OCI-M2 (cell line): ENCODE measurements at regions not wholly inside any gene's neighbourhood (a gene's known extent, or its start where the extent isn't known, plus 50 kb on each side); places are given as distances from the start of the nearest gene placed in this dataset.
"Not testable (repeated sequence)": the region's sequence is repeated elsewhere in the genome, so short reads cannot be mapped to it uniquely, and the experiment has no call there.

Experiments
- DNase-seq: peaks from one replicate; lab custom pipeline; 2025; ENCODE audit not compliant: unreplicated experiment; lab: John Stamatoyannopoulos, UW

DNA sequence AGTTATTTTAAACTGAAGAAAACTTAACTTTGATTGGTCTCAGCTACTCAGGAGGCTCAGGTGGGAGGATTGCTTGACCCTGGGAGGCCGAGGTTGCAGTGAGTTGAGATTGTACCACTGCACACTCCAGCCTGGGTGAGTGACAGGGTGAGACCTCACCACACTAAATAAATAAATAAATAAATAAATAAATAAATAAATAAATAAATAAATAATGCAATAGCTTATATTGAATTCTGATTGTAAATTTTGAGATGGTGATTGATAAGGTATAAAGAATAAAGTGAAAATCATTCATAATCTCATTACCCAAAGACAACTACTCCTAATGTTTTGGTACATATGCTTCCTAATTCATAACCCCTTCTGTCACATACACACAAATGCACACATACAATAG lies 58.1 kb downstream of the TUBA3C start:
- DNase-seq: no peak

DNA sequence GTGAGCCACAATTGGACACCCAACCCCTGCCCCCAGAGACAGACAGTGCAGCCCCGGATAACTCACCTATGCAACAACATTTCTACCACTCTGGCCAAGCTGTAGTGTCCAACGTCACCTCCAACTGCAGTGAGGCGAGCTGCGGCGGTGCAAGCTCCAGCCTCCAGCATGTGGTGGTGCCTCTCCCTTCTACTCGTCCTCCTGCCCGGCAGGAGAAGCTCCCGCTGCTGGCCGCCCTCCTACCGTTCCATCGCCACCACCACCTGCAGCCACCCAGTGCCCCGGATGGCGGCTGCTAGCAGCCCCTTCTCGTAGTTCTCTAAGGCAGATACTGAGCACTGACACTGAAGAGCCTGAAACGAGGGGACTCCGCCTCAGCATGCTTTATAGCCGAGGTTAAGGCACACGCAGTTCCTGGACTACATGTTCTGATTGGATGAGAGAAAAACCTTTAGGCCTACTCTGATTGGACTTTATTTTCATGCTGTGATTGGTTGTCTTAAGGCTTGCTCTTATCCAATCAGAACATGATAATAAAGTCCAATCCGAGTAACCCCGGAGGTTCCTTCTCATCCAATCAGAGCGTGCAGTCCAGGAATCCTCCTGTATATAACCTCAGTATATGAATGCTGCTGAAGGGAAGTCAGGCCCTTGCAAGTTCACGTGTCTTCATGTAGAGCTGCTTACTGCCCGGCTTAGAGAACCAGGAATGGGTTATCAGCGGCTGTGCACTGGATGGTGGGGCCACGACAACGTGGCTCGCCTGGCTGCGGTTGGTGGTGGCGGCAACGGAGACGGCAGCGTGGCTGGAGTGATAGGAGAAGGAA lies 63.5 kb downstream of the TUBA3C start:
- DNase-seq: no peak

DNA sequence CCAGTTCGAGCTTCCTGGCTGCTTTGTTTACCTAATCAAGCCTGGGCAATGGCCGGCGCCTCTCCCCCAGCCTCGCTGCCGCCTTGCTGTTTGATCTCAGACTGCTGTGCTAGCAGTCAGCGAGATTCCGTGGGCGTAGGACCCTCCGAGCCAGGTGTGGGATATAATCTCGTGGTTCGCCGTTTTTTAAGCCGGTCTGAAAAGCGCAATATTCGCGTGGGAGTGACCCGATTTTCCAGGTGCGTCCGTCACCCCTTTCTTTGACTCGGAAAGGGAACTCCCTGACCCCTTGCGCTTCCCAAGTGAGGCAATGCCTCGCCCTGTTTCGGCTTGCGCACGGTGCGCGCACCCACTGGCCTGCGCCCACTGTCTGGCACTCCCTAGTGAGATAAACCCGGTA lies 72.4 kb downstream of the TUBA3C start:
- not testable (repeated sequence) for DNase-seq

DNA sequence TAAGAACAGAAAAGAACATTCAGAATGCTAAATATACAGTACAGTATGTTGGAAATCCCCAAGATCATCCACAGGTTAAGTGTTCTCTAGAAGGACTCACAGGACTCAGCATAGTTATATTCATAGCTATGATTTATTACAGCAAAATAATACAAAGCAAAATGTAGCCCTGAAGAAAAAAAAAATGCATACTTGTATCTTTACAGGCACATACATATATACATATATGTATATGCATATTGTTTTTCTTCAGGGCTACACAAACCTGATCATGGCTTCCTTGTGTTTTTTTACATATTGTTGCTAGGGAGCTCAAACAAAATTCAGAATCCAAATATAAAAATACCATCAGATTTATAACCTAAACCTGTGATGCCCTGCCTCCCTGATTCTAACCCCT lies 78.5 kb downstream of the TUBA3C start:
- DNase-seq: no peak

DNA sequence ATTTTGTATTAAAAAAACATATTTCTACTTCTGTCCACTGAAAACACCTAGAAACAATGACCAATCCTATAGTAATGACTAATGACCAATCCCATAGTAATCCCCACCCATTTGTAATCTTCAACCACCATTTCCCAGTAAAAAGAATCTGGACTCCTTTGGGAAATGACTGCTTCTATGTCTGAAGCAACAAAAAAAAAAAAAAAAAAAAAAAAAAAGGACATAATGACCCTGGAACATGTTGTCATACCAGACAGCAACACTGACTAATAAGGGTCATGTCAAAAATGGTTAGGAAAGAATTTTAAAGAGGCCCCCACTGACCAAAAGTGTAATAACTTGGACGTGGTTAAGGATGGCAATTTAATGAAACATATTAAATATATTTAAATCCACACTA lies 88.3 kb downstream of the TUBA3C start:
- no peak for DNase-seq

DNA sequence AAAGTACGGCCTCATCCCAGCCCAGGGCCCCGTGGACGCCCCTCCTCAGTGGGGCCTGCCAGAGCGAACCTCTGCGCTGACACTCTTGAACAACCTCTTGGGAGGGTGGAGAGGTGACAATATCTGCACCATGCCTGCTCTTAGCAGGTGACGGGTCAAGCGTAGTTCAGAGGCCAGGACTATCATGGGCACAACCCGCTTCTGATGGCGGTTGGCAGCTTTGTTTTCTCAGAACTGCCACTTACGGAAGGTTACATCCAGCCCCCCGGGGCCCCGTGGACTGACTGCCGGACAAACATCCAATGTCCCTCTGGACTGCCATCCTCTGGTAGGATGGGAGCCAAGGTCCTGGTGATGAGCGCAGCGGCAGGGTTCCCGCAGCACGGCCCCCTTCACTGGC lies 91.1 kb downstream of the TUBA3C start:
- no peak for DNase-seq

DNA sequence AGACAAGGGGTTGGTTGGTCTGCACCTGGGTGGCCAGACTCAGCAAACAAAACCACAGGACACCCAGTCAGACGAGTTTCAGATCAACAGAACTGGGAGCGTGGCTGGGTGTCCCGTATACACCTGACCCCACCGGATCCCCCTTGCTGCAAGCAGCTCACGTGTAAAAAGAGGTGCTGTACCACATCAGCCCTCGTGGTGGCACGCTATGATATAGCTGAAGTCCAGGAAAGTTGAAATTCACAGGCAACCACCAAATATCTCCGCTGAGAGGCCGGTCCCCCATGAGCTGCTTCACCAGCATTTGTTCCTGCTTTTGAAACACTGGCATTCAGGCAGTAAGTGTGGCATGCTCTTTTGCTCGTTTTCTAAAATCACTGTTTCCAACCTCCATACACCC lies 92.3 kb downstream of the TUBA3C start:
- no peak for DNase-seq

DNA sequence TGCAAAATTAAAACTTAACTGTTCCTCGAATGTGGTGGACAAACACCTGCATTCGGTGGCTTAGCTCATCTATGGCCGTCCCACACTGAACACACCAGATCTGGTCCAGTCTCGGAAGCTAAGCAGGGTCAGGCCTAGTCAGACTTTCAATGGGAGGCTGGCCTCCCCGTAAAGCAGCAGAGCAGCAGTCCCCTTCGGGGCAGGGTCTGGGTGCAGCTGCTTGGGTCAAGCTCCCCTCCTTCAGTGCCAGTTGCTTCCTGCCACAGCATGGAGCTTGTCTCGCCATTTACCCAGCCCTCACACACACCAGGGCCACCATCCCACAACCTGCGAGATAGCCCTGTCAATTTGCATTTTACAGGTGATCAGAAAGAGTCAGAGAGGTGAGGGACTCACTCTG lies 93.2 kb downstream of the TUBA3C start:
- no peak for DNase-seq

DNA sequence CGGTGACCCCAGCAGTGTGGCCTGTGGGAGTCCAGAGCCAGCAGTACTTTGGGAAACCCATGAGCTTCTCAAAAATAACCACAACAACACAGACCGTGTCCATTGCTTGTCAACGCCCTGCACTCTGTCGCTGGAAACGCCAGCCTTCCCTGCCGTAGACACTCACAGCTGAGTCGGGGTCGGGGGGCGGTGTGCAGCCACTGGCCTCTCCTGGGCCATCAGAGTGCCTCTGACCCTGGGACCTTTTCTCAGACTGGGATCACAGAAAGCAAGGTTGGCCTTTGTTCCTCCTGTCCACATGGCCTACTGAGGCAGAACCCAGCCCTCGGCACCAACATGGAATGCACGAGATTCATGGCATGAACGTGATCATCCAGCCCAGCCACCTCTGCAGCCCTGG lies 95.7 kb downstream of the TUBA3C start:
- no peak for DNase-seq

DNA sequence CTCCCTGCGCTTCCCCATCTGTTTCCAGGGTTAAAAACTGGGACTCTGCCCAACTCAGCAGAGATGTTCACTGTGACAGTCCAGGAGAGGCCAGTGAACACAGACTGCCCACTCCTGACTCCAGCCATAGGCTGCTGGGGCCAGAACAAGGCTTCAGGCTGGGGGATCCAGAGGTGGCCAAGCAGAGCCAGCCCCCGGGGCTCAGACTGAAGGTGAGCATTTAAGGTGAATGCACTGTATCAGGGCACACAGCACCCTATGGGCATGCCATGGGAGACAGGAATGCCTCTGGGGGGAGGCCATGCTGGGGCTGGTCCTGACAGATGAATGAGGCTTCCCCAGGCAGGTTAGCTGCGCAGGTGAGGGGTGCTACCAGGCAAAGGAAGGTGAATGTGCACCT lies 96.4 kb downstream of the TUBA3C start:
- no peak for DNase-seq

DNA sequence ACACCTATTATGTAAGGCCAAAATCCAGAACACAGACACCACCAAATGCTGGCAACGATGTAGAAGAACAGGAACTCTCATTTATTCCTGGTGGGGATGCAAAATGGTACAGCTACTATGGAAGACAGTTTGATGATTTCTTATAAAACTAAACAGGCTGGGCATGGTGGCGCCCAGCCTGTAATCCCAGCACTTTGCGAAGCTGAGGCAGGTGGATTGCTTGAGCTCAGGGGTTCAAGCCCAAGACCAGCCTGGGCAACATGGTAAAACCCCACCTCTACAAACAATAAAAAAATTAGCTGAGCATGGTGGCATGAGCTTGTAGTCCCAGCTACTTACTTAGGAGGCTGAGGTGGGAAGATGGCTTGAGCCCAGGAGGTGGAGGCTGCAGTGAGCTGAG lies 98.3 kb downstream of the TUBA3C start:
- DNase-seq: no peak

DNA sequence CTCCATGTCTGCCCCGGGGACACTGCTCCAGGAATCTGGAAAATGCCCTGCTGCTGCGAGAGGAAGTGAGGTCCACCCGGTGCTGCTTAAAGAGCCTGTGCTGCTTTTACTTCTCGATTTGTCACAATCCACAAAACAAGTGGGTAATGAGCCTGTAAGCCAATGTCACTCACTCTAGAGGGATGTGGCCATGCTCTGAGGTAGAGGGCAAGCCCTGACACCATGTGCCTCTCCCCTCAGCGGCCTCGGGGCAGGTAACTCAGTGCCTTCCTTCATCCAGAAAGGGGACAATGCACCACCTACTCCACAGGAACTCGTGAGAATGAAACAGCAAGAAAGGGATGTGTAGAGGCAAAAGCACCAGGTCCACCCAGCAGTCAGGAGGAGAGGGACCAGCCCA lies 106.2 kb downstream of the TUBA3C start:
- no peak for DNase-seq

DNA sequence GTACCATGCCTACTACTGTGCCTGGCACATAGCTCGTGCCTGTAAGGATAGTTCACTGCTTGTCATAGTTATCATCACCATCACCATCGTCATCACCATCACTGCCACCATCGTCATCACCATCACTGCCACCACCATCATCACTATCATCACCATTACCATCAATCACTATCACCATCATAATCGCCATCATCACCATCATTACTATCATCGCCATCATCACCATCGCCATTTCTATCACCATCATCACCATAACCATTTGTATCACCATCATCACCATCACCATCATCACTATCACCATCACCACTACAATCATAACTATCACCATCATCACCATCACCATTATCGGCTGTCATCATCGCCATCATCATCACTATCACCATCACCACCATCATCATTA lies 107.1 kb downstream of the TUBA3C start:
- DNase-seq: no peak

DNA sequence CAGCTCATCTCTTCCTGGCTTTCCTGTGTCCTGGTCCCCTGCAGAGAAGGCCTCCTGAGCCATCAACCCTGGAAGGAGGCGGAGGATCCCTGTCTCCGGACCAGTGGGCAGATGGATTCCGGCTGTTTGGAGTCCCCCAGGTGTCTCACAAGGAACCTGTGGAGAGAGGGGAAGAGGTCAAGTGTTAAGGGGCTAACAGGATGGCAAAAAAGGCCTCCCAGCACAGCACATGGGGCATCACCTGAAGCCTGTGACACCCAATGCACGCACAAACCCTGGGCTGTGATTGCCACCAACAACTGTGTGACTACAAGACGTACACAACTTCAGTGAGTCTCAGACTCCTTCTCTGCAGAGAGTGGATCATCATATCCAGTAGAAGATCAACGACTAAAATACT lies 107.5 kb downstream of the TUBA3C start:
- not testable (repeated sequence) for DNase-seq

DNA sequence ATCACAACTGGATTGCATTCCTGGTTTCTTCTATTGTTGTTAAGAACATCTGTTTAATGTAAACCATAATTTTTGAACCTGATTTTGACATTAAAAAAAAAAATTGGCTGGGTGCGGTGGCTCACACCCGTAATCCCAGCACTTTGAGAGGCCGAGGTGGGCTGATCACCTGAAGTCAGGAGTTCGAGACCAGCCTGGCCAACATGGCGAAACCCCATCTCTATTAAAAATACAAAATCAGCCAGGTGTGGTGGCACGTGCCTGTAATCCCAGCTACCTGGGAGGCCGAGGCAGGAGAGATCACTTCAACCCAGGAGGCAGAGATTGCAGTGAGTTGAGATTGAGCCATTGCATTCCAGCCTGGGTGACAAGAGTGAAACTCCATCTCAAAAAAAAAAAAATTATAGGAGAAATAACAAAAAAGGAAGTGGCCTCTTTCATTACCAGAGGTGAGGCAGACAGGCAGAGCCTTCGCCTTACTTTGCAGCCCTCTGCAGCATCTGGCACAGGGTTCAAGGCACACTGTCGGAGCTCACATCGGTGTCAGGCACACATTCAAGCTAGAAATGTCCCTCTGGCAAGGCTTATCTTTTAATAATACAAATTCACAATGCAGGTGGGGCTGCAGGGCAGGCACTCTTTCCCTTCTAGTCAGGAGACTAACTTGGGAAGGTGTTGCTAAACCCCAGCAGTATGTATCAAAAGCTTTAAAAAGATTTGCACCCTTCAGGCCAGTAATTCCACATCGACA lies 108.5 kb downstream of the TUBA3C start:
- DNase-seq: not testable (repeated sequence)

DNA sequence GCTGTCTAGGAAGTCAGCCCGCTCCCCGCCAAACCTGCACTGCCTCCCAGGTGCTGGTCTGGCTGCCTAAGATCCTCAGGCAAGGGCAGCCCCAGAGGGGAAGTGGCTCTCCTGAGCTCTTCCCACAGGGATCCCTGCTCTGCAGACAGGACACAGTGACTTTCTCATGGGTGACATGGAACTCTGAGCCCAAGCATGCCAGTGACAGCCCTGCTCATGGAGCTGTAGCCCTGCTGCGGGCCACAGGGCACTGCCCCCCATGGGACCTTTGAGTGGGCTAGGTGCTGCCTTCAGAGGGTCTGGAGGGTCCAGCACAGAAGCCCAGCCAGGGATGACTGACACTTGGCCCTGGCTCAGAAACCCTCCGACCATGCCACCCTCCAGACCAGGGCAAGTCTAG lies 109.1 kb downstream of the TUBA3C start:
- DNase-seq: no peak

DNA sequence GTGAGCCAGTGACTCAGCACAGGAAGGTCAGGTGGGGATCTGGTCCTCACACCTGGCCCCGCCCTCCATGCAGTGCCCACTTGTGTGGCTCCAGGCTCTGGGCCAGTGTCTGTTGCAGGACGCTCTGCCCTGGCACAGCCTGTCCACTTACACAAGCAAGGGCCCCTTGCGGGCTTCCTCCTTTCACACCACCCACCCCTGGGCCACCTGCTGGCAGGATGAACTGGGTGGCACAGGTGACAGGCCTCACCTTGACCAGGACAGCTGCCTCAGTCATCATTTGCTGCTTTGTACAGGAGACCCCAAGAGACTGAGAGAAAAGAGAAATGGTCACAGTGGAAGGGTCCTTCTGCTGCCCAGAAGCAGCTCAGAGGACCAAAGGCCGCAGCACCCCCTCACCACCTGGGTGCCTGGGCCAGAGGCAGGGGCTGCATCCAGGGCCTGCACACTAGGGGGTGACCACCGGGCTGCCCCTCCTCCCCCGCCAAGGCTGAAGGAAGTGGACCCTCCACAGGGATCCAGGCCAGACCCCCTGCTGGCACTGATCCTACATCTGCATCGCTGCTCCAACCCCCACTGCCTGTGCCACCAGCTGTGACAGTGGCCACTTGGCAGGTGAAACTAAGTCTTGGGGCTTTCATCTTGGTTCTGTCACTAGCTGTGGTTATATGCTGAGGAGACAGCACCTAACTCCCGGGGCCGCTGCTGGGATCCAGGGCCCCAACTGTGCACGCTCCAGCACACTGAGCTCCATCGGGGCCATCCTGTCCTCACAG lies 110.3 kb downstream of the TUBA3C start:
- no peak for DNase-seq

DNA sequence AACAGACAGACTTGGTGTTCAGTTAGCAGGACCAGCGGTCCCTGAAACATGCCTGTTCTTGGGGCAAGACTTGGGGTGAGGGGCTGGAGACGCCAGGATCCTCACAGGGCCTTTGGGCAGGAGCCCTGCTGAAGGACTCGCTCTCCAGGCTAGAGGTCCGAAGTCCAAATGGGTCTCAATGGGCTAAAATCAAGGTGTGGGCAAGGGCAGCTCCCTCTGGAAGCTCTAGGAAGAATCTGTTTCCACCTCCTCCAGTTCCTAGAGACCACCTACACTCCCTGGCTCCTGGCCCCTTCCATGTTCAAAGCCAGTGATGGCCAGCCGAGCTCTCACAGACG lies 111.3 kb downstream of the TUBA3C start:
- DNase-seq: no peak

DNA sequence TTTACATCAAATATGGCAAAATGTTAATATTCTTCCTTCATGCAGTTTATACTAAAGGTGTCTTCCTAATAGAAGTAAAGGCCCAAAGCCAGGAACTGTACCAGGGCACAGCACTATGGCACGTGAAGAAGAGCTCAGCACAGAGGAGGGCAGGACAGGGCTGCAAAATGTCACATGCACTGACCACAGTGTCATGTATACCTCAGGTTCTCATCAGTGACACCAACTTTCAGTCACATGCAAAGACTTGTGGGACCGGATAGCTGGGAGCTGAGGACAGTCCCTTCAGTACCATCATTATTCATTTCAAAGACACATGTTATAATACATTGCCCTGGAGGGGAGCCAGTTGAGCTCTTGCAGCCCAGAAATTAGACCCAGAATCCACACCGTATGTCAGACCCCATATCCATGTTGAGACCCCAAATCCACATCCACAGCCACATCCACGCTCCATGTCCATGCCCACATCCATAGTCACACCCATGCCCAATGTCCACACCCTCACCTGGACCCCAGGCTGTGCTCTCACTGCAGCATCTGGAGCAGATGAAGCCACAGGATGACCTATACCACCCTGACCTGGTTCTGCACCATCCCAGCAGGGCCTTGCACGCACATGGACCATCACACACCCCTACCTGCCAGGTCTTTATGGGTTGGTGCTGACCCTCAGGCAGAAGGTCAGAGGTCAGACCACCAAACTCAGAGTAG lies 111.8 kb downstream of the TUBA3C start:
- no peak for DNase-seq

DNA sequence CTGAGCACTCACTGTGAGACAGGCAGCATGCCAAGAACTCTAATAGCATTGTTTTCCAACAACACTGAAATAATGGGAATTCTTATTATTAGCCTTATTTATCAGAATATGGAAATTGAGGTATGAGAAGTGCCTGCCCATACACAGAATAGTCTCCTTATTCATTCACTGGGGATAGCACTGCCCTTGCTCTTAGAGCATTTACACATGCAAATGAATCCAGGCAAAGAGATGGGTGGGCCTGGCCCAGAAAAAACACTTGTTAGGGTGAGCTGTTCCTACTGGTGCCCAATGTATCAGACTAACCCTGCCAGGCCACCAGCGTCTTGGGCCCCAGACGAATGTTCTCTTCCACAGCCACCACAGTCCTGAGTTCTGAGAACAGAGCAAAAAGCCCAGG lies 112.9 kb downstream of the TUBA3C start:
- no peak for DNase-seq

DNA sequence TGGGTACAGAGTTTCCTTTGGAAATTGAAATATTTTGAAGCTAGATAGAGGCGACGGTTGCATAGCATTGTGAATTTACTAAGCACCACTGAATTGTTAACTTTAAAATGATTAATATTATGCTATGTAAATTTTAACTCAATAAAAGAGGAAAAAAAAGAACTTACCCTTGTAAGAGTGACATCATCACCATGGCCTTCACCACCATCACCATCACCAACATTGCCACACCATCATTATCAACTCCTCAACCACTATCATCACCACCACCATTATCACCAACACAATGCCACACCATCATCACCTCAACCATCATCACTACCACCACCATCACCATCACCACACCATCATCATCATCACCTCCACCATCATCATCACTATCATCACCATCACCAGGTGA lies 113.9 kb downstream of the TUBA3C start:
- no peak for DNase-seq
